Bronchial epithelial cell (primary cell): ENCODE measurements at regions not wholly inside any gene's neighbourhood (a gene's known extent, or its start where the extent isn't known, plus 50 kb on each side); places are given as distances from the start of the nearest gene placed in this dataset.
"Not testable (repeated sequence)": the region's sequence is repeated elsewhere in the genome, so short reads cannot be mapped to it uniquely, and the experiment has no call there.

Source experiments
- DNase-seq: peaks from one replicate; pipeline ENCODE4 v3.0.0-alpha.2; 2010; ENCODE audit warnings: low read depth
- FAIRE-seq: peaks from 2 replicates; lab custom pipeline; 2011; peaks lifted over from hg19 to GRCh38; lab: Jason Lieb, UNC
- H3K27me3 ChIP-seq: 2 replicates; pipeline ENCODE4 v1.5.1; 2011; ENCODE audit warnings: low read length; ENCODE audit not compliant: control insufficient read depth, insufficient read depth
- H3K36me3 ChIP-seq: 2 replicates; pipeline ENCODE4 v1.5.1; 2011; ENCODE audit warnings: low read length; ENCODE audit not compliant: control insufficient read depth, insufficient read depth
- H3K4me3 ChIP-seq: 2 replicates; pipeline ENCODE4 v1.5.1; 2011; ENCODE audit warnings: mild to moderate bottlenecking, low read depth, low read length, control low read depth
- TF ChIP-seq, protein P1 (sequence below): IDR thresholded peaks from 2 replicates; pipeline ENCODE4 v1.5.1; 2011; ENCODE audit warnings: mild to moderate bottlenecking, moderate library complexity, low read length, control low read depth, inconsistent platforms; ENCODE audit not compliant: insufficient read depth, severe bottlenecking

DNA sequence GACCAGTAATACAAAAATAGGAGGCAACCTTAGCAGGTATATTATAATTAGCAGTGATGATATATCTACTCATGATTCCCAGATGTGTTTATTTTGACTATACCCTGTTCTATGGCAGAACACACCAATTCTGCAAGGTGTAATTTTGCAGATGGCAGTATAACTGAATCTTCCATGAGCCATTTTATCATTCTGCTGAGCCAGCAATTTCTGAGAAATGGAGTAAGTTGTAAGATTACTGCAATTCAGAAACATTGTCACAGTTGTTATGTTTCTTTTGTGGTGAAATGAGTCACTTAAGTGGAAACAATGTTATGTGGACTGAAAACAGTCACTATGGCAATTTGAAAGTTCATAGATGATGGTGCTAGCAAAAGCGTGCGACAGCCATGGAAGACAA lies 63.7 kb upstream of the RIMS1 start:
- no peaks in the 10 kb centered on the region for H3K36me3 ChIP-seq
- H3K27me3 ChIP-seq, result no peaks in the 10 kb centered on the region
- no peak overlapping the region for H3K4me3 ChIP-seq
- FAIRE-seq (no peak), DNase-seq (no peak)
- TF ChIP-seq, protein P1, sequence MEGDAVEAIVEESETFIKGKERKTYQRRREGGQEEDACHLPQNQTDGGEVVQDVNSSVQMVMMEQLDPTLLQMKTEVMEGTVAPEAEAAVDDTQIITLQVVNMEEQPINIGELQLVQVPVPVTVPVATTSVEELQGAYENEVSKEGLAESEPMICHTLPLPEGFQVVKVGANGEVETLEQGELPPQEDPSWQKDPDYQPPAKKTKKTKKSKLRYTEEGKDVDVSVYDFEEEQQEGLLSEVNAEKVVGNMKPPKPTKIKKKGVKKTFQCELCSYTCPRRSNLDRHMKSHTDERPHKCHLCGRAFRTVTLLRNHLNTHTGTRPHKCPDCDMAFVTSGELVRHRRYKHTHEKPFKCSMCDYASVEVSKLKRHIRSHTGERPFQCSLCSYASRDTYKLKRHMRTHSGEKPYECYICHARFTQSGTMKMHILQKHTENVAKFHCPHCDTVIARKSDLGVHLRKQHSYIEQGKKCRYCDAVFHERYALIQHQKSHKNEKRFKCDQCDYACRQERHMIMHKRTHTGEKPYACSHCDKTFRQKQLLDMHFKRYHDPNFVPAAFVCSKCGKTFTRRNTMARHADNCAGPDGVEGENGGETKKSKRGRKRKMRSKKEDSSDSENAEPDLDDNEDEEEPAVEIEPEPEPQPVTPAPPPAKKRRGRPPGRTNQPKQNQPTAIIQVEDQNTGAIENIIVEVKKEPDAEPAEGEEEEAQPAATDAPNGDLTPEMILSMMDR, result no peak

DNA sequence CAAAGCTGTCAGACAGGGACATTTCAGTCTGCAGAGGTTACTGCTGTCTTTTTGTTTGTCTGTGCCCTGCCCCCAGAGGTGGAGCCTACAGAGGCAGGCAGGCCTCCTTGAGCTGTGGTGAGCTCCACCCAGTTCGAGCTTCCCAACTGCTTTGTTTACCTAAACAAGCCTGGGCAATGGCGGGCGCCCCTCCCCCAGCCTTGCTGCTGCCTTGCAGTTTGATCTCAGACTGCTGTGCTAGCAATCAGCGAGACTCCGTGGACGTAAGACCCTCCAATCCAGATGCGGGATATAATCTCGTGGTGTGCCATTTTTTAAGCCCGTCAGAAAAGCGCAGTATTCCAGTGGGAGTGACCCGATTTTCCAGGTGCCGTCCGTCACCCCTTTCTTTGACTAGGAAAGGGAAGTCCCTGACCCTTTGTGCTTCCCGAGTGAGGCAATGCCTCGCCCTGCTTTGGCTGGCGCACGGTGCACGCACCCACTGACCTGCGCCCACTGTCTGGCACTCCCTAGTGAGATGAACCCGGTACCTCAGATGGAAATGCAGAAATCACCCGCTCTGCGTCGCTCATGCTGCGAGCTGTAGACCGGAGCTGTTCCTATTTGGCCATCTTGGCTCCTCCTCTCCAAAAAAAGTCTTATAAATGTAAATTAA lies 54.1 kb upstream of the RIMS1 start:
- DNase-seq, H3K36me3 ChIP-seq, H3K27me3 ChIP-seq, FAIRE-seq, H3K4me3 ChIP-seq: not testable (repeated sequence)
